ENCODE measurements at regions not wholly inside any gene's neighbourhood (a gene's known extent, or its start where the extent isn't known, plus 50 kb on each side); places are given as distances from the start of the nearest gene placed in this dataset.
A peak's percentile ranks its signal among the peaks of the same experiment; 100 is the strongest.

DNA sequence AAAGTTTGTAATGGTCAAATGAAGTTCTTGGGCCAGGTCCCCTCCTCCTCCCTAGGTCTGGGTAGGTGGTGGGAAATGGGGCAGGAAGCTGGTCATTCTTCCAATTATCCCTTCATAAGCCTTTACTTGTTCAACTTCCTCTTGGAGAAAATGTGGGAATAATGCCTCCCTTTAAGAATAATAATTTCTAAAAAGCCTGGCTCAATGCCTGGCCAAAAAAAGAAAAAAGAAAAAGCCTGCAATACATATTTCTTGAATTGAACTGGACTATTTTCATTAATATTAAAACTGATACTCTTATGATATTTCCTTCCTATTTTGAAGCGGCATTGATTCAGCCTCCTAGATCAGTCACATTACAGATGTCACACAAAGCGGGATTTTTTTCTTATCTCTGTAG, 600.9 kb downstream of the CCDC171 start:
- H3K36me3 Mint-ChIP-seq = no peaks in the 10 kb centered on the region
- POLR2A ChIA-PET = no interaction called here
- ATAC-seq (no peak), DNase-seq (ENCODE audit: low spot score) (no peak)
- H3K27ac Mint-ChIP-seq = no peak overlapping the region
- H3K27me3 Mint-ChIP-seq (ENCODE audit: low read depth) = peaks cover 31% of the 10 kb centered on the region
- CTCF ChIA-PET = interaction anchor here (0.6 to 2.1 kb wide), 13 partner anchors 11 to 156 kb away, joined by 3 to 13 read pairs (median 5); no protein-coding TSS in a partner anchor
- H3K4me1 Mint-ChIP-seq = peaks cover 10% of the 10 kb centered on the region
- H3K9me3 Mint-ChIP-seq = peaks cover 7% of the 10 kb centered on the region
- TF ChIP-seq, protein P1, sequence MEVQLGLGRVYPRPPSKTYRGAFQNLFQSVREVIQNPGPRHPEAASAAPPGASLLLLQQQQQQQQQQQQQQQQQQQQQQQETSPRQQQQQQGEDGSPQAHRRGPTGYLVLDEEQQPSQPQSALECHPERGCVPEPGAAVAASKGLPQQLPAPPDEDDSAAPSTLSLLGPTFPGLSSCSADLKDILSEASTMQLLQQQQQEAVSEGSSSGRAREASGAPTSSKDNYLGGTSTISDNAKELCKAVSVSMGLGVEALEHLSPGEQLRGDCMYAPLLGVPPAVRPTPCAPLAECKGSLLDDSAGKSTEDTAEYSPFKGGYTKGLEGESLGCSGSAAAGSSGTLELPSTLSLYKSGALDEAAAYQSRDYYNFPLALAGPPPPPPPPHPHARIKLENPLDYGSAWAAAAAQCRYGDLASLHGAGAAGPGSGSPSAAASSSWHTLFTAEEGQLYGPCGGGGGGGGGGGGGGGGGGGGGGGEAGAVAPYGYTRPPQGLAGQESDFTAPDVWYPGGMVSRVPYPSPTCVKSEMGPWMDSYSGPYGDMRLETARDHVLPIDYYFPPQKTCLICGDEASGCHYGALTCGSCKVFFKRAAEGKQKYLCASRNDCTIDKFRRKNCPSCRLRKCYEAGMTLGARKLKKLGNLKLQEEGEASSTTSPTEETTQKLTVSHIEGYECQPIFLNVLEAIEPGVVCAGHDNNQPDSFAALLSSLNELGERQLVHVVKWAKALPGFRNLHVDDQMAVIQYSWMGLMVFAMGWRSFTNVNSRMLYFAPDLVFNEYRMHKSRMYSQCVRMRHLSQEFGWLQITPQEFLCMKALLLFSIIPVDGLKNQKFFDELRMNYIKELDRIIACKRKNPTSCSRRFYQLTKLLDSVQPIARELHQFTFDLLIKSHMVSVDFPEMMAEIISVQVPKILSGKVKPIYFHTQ (CRISPR knock-in tag; IDR thresholded peaks at IDR 0.05) = no peak
- no peak for TF ChIP-seq AFF4 (CRISPR knock-in tag; IDR thresholded peaks at IDR 0.05; ENCODE audit: borderline replicate concordance)
- no peak for TF ChIP-seq RORB (CRISPR knock-in tag; IDR thresholded peaks at IDR 0.05)
- no peak for TF ChIP-seq ERG (CRISPR knock-in tag; IDR thresholded peaks at IDR 0.05)
- no peak for TF ChIP-seq USF2 (CRISPR knock-in tag; IDR thresholded peaks at IDR 0.05)
- TF ChIP-seq, protein P2, sequence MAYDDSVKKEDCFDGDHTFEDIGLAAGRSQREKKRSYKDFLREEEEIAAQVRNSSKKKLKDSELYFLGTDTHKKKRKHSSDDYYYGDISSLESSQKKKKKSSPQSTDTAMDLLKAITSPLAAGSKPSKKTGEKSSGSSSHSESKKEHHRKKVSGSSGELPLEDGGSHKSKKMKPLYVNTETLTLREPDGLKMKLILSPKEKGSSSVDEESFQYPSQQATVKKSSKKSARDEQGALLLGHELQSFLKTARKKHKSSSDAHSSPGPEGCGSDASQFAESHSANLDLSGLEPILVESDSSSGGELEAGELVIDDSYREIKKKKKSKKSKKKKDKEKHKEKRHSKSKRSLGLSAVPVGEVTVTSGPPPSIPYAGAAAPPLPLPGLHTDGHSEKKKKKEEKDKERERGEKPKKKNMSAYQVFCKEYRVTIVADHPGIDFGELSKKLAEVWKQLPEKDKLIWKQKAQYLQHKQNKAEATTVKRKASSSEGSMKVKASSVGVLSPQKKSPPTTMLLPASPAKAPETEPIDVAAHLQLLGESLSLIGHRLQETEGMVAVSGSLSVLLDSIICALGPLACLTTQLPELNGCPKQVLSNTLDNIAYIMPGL (CRISPR knock-in tag; IDR thresholded peaks at IDR 0.05) = no peak
- TF ChIP-seq RELA (CRISPR knock-in tag; IDR thresholded peaks at IDR 0.05; ENCODE audit: borderline replicate concordance) = no peak
- TF ChIP-seq NFATC4 (CRISPR knock-in tag; IDR thresholded peaks at IDR 0.05) = no peak
- TF ChIP-seq, protein P3, sequence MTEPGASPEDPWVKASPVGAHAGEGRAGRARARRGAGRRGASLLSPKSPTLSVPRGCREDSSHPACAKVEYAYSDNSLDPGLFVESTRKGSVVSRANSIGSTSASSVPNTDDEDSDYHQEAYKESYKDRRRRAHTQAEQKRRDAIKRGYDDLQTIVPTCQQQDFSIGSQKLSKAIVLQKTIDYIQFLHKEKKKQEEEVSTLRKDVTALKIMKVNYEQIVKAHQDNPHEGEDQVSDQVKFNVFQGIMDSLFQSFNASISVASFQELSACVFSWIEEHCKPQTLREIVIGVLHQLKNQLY (CRISPR knock-in tag; IDR thresholded peaks at IDR 0.05) = no peak
- no peak for TF ChIP-seq ZNF219 (CRISPR knock-in tag; IDR thresholded peaks at IDR 0.05; ENCODE audit: borderline replicate concordance)
- TF ChIP-seq, protein P4, sequence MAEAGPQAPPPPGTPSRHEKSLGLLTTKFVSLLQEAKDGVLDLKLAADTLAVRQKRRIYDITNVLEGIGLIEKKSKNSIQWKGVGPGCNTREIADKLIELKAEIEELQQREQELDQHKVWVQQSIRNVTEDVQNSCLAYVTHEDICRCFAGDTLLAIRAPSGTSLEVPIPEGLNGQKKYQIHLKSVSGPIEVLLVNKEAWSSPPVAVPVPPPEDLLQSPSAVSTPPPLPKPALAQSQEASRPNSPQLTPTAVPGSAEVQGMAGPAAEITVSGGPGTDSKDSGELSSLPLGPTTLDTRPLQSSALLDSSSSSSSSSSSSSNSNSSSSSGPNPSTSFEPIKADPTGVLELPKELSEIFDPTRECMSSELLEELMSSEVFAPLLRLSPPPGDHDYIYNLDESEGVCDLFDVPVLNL (CRISPR knock-in tag; IDR thresholded peaks at IDR 0.05; ENCODE audit: borderline replicate concordance, low read depth) = no peak
- no peak for TF ChIP-seq ATF2 (CRISPR knock-in tag; IDR thresholded peaks at IDR 0.05; ENCODE audit: borderline replicate concordance, low read depth)
- no peak for TF ChIP-seq NFE2L1 (CRISPR knock-in tag; IDR thresholded peaks at IDR 0.05)
- no peak for TF ChIP-seq ESRRA (CRISPR knock-in tag; IDR thresholded peaks at IDR 0.05; ENCODE audit: borderline replicate concordance)
- peak overlapping the region; percentile 54 for H3K4me3 Mint-ChIP-seq
